Astrocyte (in vitro differentiated cells and primary cell): ENCODE measurements at regions not wholly inside any gene's neighbourhood (a gene's known extent, or its start where the extent isn't known, plus 50 kb on each side); places are given as distances from the start of the nearest gene placed in this dataset.

Experiments
- DNase-seq: peaks from one replicate; pipeline ENCODE4 v3.0.0-alpha.2; 2010; ENCODE audit warnings: low read depth
- FAIRE-seq: peaks from 2 replicates; lab custom pipeline; 2011; peaks lifted over from hg19 to GRCh38; lab: Jason Lieb, UNC
- H2AFZ ChIP-seq: 2 replicates; pipeline ENCODE4 v1.6.0; 2012; ENCODE audit warnings: low read depth, low read length, inconsistent platforms
- H3K27ac ChIP-seq: 2 replicates; pipeline ENCODE4 v1.5.1; 2011; ENCODE audit warnings: low read depth, low read length, inconsistent platforms
- H3K27me3 ChIP-seq: 2 replicates; pipeline ENCODE4 v1.6.0; 2011; ENCODE audit warnings: low read length, inconsistent platforms; ENCODE audit not compliant: insufficient read depth
- H3K36me3 ChIP-seq: 2 replicates; pipeline ENCODE4 v1.5.1; 2011; ENCODE audit warnings: low read length, inconsistent platforms; ENCODE audit not compliant: insufficient read depth
- H3K4me1 ChIP-seq: 2 replicates; pipeline ENCODE4 v1.5.1; 2011; ENCODE audit warnings: low read length, inconsistent platforms; ENCODE audit not compliant: insufficient read depth
- H3K4me2 ChIP-seq: 2 replicates; pipeline ENCODE4 v1.6.0; 2012; ENCODE audit warnings: low read length, inconsistent platforms
- H3K4me3 ChIP-seq: 2 replicates; pipeline ENCODE4 v1.5.1; 2011; ENCODE audit warnings: low read depth, mild to moderate bottlenecking, low read length, inconsistent platforms; ENCODE audit not compliant: insufficient read depth
- H3K79me2 ChIP-seq: 2 replicates; pipeline ENCODE4 v1.6.0; 2012; ENCODE audit warnings: mild to moderate bottlenecking, low read length, inconsistent platforms; ENCODE audit not compliant: insufficient read depth
- H3K9ac ChIP-seq: 2 replicates; pipeline ENCODE4 v1.6.0; 2012; ENCODE audit warnings: mild to moderate bottlenecking, low read length, inconsistent platforms
- H3K9me3 ChIP-seq: 2 replicates; pipeline ENCODE4 v1.5.1; 2012; ENCODE audit warnings: low read depth, mild to moderate bottlenecking, low read length, inconsistent platforms; ENCODE audit not compliant: insufficient read depth
- H4K20me1 ChIP-seq: 2 replicates; pipeline ENCODE4 v1.6.0; 2012; ENCODE audit warnings: low read length, inconsistent platforms; ENCODE audit not compliant: insufficient read depth
- H3K27ac Mint-ChIP-seq: one replicate; pipeline ENCODE4 v1.8.0; 2021; ENCODE audit warnings: mild to moderate bottlenecking, mixed read lengths; ENCODE audit not compliant: unreplicated experiment
- H3K27me3 Mint-ChIP-seq: one replicate; pipeline ENCODE4 v1.8.0; 2021; ENCODE audit warnings: low read depth, mixed read lengths; ENCODE audit not compliant: unreplicated experiment
- H3K36me3 Mint-ChIP-seq: one replicate; pipeline ENCODE4 v1.8.0; 2021; ENCODE audit warnings: low read depth, mixed read lengths; ENCODE audit not compliant: unreplicated experiment
- H3K4me1 Mint-ChIP-seq: one replicate; pipeline ENCODE4 v1.8.0; 2021; ENCODE audit warnings: low read depth, mixed read lengths; ENCODE audit not compliant: unreplicated experiment
- H3K4me3 Mint-ChIP-seq: one replicate; pipeline ENCODE4 v1.8.0; 2021; ENCODE audit warnings: mild to moderate bottlenecking, moderate library complexity, mixed read lengths; ENCODE audit not compliant: unreplicated experiment
- H3K9me3 Mint-ChIP-seq: one replicate; pipeline ENCODE4 v1.8.0; 2021; ENCODE audit warnings: mild to moderate bottlenecking, mixed read lengths; ENCODE audit not compliant: unreplicated experiment
- EZH2 ChIP-seq: IDR thresholded peaks from 2 replicates; pipeline ENCODE4 v1.6.1; 2012; ENCODE audit warnings: mild to moderate bottlenecking, low read length, inconsistent platforms; ENCODE audit not compliant: insufficient read depth
- TF ChIP-seq, protein P1 (sequence below): IDR thresholded peaks from 2 replicates; pipeline ENCODE4 v1.5.1; 2011; ENCODE audit warnings: low read depth, mild to moderate bottlenecking, inconsistent platforms, low read length, moderate library complexity; ENCODE audit not compliant: insufficient read depth

- H3K9me3 Mint-ChIP-seq, result peaks cover 8% of the 10 kb centered on the region
- H3K4me3 Mint-ChIP-seq, result no peak overlapping the region
- H3K4me3 ChIP-seq, result no peak overlapping the region
- no peaks in the 10 kb centered on the region for H3K36me3 ChIP-seq
- TF ChIP-seq EZH2, result no peak
- TF ChIP-seq, protein P1, sequence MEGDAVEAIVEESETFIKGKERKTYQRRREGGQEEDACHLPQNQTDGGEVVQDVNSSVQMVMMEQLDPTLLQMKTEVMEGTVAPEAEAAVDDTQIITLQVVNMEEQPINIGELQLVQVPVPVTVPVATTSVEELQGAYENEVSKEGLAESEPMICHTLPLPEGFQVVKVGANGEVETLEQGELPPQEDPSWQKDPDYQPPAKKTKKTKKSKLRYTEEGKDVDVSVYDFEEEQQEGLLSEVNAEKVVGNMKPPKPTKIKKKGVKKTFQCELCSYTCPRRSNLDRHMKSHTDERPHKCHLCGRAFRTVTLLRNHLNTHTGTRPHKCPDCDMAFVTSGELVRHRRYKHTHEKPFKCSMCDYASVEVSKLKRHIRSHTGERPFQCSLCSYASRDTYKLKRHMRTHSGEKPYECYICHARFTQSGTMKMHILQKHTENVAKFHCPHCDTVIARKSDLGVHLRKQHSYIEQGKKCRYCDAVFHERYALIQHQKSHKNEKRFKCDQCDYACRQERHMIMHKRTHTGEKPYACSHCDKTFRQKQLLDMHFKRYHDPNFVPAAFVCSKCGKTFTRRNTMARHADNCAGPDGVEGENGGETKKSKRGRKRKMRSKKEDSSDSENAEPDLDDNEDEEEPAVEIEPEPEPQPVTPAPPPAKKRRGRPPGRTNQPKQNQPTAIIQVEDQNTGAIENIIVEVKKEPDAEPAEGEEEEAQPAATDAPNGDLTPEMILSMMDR, result no peak
- H3K27ac Mint-ChIP-seq, result no peak overlapping the region
- peaks cover 3% of the 10 kb centered on the region for H3K9me3 ChIP-seq
- no peaks in the 10 kb centered on the region for H3K4me1 Mint-ChIP-seq
- H3K4me2 ChIP-seq, result no peak overlapping the region
- DNase-seq (no peak), FAIRE-seq (no peak)
- no peaks in the 10 kb centered on the region for H3K27me3 ChIP-seq
- no peaks in the 10 kb centered on the region for H3K4me1 ChIP-seq
- no peaks in the 10 kb centered on the region for H4K20me1 ChIP-seq
- no peak overlapping the region for H2AFZ ChIP-seq
- H3K36me3 Mint-ChIP-seq, result no peaks in the 10 kb centered on the region
- no peak overlapping the region for H3K27ac ChIP-seq
- no peak overlapping the region for H3K9ac ChIP-seq
- peaks cover 19% of the 10 kb centered on the region for H3K27me3 Mint-ChIP-seq
- H3K79me2 ChIP-seq, result no peaks in the 10 kb centered on the region
Measured at GRCh38 chr5:3517348-3517747, 78.3 kb upstream of the IRX1 start.

- no peak overlapping the region for H3K4me3 ChIP-seq
- peaks cover 6% of the 10 kb centered on the region for H3K27me3 Mint-ChIP-seq
- DNase-seq (no peak), FAIRE-seq (no peak)
- no peak overlapping the region for H3K27ac Mint-ChIP-seq
- peaks cover 3% of the 10 kb centered on the region for H3K9me3 ChIP-seq
- no peak overlapping the region for H3K4me3 Mint-ChIP-seq
- H3K27ac ChIP-seq, result no peak overlapping the region
- no peak overlapping the region for H2AFZ ChIP-seq
- no peak overlapping the region for H3K9ac ChIP-seq
- H3K4me1 Mint-ChIP-seq, result no peaks in the 10 kb centered on the region
- TF ChIP-seq EZH2, result no peak
- TF ChIP-seq, protein P1, result no peak
- no peaks in the 10 kb centered on the region for H3K4me1 ChIP-seq
- no peaks in the 10 kb centered on the region for H4K20me1 ChIP-seq
- peaks cover 17% of the 10 kb centered on the region for H3K9me3 Mint-ChIP-seq
- no peaks in the 10 kb centered on the region for H3K36me3 Mint-ChIP-seq
- no peaks in the 10 kb centered on the region for H3K79me2 ChIP-seq
- H3K4me2 ChIP-seq, result no peak overlapping the region
- no peaks in the 10 kb centered on the region for H3K27me3 ChIP-seq
- H3K36me3 ChIP-seq, result no peaks in the 10 kb centered on the region
Measured at GRCh38 chr5:3512361-3513095, 83.1 kb upstream of the IRX1 start.

DNA sequence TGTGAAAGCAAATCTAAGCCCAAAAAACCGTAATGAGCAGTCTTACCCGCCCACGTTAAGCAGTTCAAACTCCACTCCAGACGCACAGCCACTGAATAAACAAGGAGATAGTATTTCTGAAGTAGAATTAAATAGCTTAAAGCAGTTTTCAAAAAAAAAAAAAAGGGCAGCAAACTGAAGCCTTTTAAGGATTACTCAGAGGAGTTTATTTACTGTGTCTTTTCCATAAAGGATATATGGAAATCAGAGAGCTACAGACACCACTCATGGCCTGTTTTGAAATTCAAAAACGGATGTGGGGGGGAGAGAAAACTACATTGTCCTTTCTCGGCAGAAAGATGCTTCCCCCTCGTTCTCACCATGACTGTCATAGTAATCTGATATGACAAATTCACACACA, 83.7 kb upstream of the IRX1 start:
- Histone ChIP-seq H3K4me2 (no peak overlapping the region), H3K36me3 (no peaks in the 10 kb centered on the region), H2AFZ (no peak overlapping the region), H3K79me2 (no peaks in the 10 kb centered on the region), H3K4me3 (no peak overlapping the region), H3K9me3 (peaks cover 3% of the 10 kb centered on the region), H3K9ac (no peak overlapping the region), H3K4me1 (no peaks in the 10 kb centered on the region), H3K27me3 (no peaks in the 10 kb centered on the region), H4K20me1 (no peaks in the 10 kb centered on the region), H3K27ac (no peak overlapping the region)
- Mint-ChIP-seq H3K27me3 (peaks cover 6% of the 10 kb centered on the region), H3K4me3 (no peak overlapping the region), H3K27ac (no peak overlapping the region), H3K4me1 (no peaks in the 10 kb centered on the region), H3K36me3 (no peaks in the 10 kb centered on the region), H3K9me3 (peaks cover 12% of the 10 kb centered on the region)
- FAIRE-seq, result no peak
- no peak for DNase-seq
- TF ChIP-seq EZH2, result no peak
- TF ChIP-seq, protein P1, result no peak
